ENCODE measurements at regions not wholly inside any gene's neighbourhood (a gene's known extent, or its start where the extent isn't known, plus 50 kb on each side); places are given as distances from the start of the nearest gene placed in this dataset.

GRCh38 chr16:51490866-51491265, 339.8 kb upstream of the SALL1 start:
- no peaks in the 10 kb centered on the region for H3K27me3 Mint-ChIP-seq (ENCODE audit: insufficient read depth, unreplicated experiment)
- BruUV-seq (replicated peaks), result no TSS peak
- H3K36me3 Mint-ChIP-seq (ENCODE audit: insufficient read depth, unreplicated experiment), result no peaks in the 10 kb centered on the region
- POLR2A ChIA-PET, result no interaction called here
- H3K4me1 Mint-ChIP-seq (ENCODE audit: insufficient read depth, unreplicated experiment), result no peaks in the 10 kb centered on the region
- DNase-seq (ENCODE audit: unreplicated experiment), result no peak
- H3K9me3 Mint-ChIP-seq (ENCODE audit: unreplicated experiment), result peaks cover 8% of the 10 kb centered on the region
- no peak overlapping the region for H3K27ac Mint-ChIP-seq (ENCODE audit: low read depth, unreplicated experiment)
- CTCF ChIA-PET, result no interaction called here
- H3K4me3 Mint-ChIP-seq (ENCODE audit: unreplicated experiment), result no peak overlapping the region
- TF ChIP-seq CTCF (IDR thresholded peaks at IDR 0.05; ENCODE audit: unreplicated experiment), result no peak
- intact Hi-C loops (cut with micrococcal nuclease), result no loop called here

- Mint-ChIP-seq H3K27me3 (ENCODE audit: insufficient read depth, unreplicated experiment) (no peaks in the 10 kb centered on the region), H3K27ac (ENCODE audit: low read depth, unreplicated experiment) (no peak overlapping the region), H3K9me3 (ENCODE audit: unreplicated experiment) (peaks cover 19% of the 10 kb centered on the region), H3K4me3 (ENCODE audit: unreplicated experiment) (no peak overlapping the region), H3K36me3 (ENCODE audit: insufficient read depth, unreplicated experiment) (no peaks in the 10 kb centered on the region), H3K4me1 (ENCODE audit: insufficient read depth, unreplicated experiment) (no peaks in the 10 kb centered on the region)
- intact Hi-C loops (cut with micrococcal nuclease), result no loop called here
- ChIA-PET POLR2A (no interaction called here), CTCF (no interaction called here)
- no peak for DNase-seq (ENCODE audit: unreplicated experiment)
- no peak for TF ChIP-seq CTCF (IDR thresholded peaks at IDR 0.05; ENCODE audit: unreplicated experiment)
- no TSS peak for BruUV-seq (replicated peaks)
These were observed 336.8 kb upstream of the SALL1 start for GRCh38 chr16:51487880-51488279.

GRCh38 chr16:51474414-51475091, 323.5 kb upstream of the SALL1 start:
- no peak overlapping the region for H3K4me3 Mint-ChIP-seq (ENCODE audit: unreplicated experiment)
- no peak overlapping the region for H3K27ac Mint-ChIP-seq (ENCODE audit: low read depth, unreplicated experiment)
- no peaks in the 10 kb centered on the region for H3K4me1 Mint-ChIP-seq (ENCODE audit: insufficient read depth, unreplicated experiment)
- no peaks in the 10 kb centered on the region for H3K27me3 Mint-ChIP-seq (ENCODE audit: insufficient read depth, unreplicated experiment)
- no peaks in the 10 kb centered on the region for H3K9me3 Mint-ChIP-seq (ENCODE audit: unreplicated experiment)
- no peaks in the 10 kb centered on the region for H3K36me3 Mint-ChIP-seq (ENCODE audit: insufficient read depth, unreplicated experiment)
- BruUV-seq (replicated peaks), result no TSS peak
- DNase-seq (ENCODE audit: unreplicated experiment), result no peak
- TF ChIP-seq CTCF (IDR thresholded peaks at IDR 0.05; ENCODE audit: unreplicated experiment), result no peak
- CTCF ChIA-PET, result interaction anchor here (0.6 kb wide), 1 partner anchor 409 kb away, joined by 3 read pairs; no protein-coding TSS in a partner anchor
- POLR2A ChIA-PET, result no interaction called here
- intact Hi-C loops (cut with micrococcal nuclease), result no loop called here

- peak; percentile 6 for DNase-seq (ENCODE audit: unreplicated experiment)
- Mint-ChIP-seq H3K9me3 (ENCODE audit: unreplicated experiment) (no peaks in the 10 kb centered on the region), H3K27me3 (ENCODE audit: insufficient read depth, unreplicated experiment) (no peaks in the 10 kb centered on the region), H3K27ac (ENCODE audit: low read depth, unreplicated experiment) (no peak overlapping the region), H3K36me3 (ENCODE audit: insufficient read depth, unreplicated experiment) (no peaks in the 10 kb centered on the region), H3K4me3 (ENCODE audit: unreplicated experiment) (no peak overlapping the region), H3K4me1 (ENCODE audit: insufficient read depth, unreplicated experiment) (no peaks in the 10 kb centered on the region)
- TF ChIP-seq CTCF (IDR thresholded peaks at IDR 0.05; ENCODE audit: unreplicated experiment), result no peak
- ChIA-PET POLR2A (no interaction called here), CTCF (no interaction called here)
- BruUV-seq (replicated peaks), result no TSS peak
- intact Hi-C loops (cut with micrococcal nuclease), result no loop called here
These were observed 322.0 kb upstream of the SALL1 start for GRCh38 chr16:51473091-51473490.
